Neural crest cell (in vitro differentiated cells): ENCODE measurements at regions not wholly inside any gene's neighbourhood (a gene's known extent, or its start where the extent isn't known, plus 50 kb on each side); places are given as distances from the start of the nearest gene placed in this dataset.

Experiments used
- DNase-seq: peaks from one replicate; pipeline ENCODE4 v3.0.0; 2021; ENCODE audit warnings: low read depth, mixed read lengths, low spot score
- H3K27ac Mint-ChIP-seq: one replicate; pipeline ENCODE4 v1.8.0; 2021; ENCODE audit warnings: mild to moderate bottlenecking, mixed read lengths; ENCODE audit not compliant: unreplicated experiment
- H3K27me3 Mint-ChIP-seq: 2 replicates; pipeline ENCODE4 v1.8.0; 2021; ENCODE audit warnings: low read depth, mild to moderate bottlenecking, mixed read lengths
- H3K36me3 Mint-ChIP-seq: 2 replicates; pipeline ENCODE4 v1.8.0; 2021; ENCODE audit warnings: low read depth, mild to moderate bottlenecking, mixed read lengths
- H3K4me1 Mint-ChIP-seq: 2 replicates; pipeline ENCODE4 v1.8.0; 2021; ENCODE audit warnings: mixed read lengths
- H3K4me3 Mint-ChIP-seq: one replicate; pipeline ENCODE4 v1.8.0; 2021; ENCODE audit warnings: mild to moderate bottlenecking, mixed read lengths
- H3K9me3 Mint-ChIP-seq: 2 replicates; pipeline ENCODE4 v1.8.0; 2021; ENCODE audit warnings: mixed read lengths
- TF ChIP-seq, protein P1 (sequence below): fragments of 200-600 bp; sonication (generic); conservative IDR thresholded peaks from 2 replicates; pipeline ENCODE4 v1.5.0; 2021; ENCODE audit warnings: antibody characterized with exemption, mild to moderate bottlenecking

DNA sequence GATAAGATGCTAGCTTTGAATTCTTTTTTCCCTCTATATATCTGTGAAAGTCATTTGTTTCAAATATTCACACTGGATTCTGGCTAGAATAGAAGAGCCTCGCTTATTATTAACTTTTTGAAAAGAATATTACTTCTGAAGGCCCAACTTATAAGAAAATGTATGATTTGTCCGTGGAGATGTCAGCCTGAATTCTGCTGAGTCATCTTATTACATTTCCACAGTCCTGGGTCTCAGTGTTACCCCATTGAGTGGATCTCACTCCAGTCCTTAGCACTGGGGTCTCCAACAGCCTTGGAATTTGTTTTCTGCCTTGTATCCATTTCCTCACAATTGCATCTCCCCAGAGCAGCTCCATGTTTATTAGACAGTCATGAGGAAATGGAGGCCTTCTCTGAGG, 907.9 kb downstream of the VRK1 start:
- TF ChIP-seq, protein P1, sequence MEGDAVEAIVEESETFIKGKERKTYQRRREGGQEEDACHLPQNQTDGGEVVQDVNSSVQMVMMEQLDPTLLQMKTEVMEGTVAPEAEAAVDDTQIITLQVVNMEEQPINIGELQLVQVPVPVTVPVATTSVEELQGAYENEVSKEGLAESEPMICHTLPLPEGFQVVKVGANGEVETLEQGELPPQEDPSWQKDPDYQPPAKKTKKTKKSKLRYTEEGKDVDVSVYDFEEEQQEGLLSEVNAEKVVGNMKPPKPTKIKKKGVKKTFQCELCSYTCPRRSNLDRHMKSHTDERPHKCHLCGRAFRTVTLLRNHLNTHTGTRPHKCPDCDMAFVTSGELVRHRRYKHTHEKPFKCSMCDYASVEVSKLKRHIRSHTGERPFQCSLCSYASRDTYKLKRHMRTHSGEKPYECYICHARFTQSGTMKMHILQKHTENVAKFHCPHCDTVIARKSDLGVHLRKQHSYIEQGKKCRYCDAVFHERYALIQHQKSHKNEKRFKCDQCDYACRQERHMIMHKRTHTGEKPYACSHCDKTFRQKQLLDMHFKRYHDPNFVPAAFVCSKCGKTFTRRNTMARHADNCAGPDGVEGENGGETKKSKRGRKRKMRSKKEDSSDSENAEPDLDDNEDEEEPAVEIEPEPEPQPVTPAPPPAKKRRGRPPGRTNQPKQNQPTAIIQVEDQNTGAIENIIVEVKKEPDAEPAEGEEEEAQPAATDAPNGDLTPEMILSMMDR, result no peak
- Mint-ChIP-seq H3K27me3 (no peaks in the 10 kb centered on the region), H3K4me3 (no peak overlapping the region), H3K36me3 (no peaks in the 10 kb centered on the region), H3K4me1 (peaks cover 14% of the 10 kb centered on the region), H3K27ac (peak overlapping the region; percentile 5), H3K9me3 (no peaks in the 10 kb centered on the region)
- no peak for DNase-seq

DNA sequence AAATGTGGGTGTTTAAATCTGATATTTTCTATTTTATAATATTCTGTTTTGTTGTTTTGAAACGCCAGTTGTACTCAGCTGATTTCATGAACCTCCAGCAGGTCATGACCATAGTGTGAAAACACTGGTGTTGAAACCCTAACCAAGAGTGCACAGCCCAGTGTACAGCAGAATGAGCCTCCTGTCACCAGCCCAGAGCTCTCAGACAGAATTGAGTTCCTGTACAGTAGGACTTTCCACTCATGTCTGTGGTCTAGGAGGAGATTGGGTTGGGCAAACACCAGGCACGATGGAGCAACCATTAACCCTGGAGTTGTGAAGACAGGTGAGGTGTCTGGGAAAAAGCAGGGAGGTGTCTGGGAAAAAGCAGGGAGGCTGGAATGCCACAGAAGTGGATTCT, 908.8 kb downstream of the VRK1 start:
- peaks cover 14% of the 10 kb centered on the region for H3K4me1 Mint-ChIP-seq
- TF ChIP-seq, protein P1, result no peak
- H3K27me3 Mint-ChIP-seq, result no peaks in the 10 kb centered on the region
- H3K9me3 Mint-ChIP-seq, result no peaks in the 10 kb centered on the region
- no peak overlapping the region for H3K4me3 Mint-ChIP-seq
- DNase-seq, result no peak
- H3K36me3 Mint-ChIP-seq, result no peaks in the 10 kb centered on the region
- H3K27ac Mint-ChIP-seq, result no peak overlapping the region

DNA sequence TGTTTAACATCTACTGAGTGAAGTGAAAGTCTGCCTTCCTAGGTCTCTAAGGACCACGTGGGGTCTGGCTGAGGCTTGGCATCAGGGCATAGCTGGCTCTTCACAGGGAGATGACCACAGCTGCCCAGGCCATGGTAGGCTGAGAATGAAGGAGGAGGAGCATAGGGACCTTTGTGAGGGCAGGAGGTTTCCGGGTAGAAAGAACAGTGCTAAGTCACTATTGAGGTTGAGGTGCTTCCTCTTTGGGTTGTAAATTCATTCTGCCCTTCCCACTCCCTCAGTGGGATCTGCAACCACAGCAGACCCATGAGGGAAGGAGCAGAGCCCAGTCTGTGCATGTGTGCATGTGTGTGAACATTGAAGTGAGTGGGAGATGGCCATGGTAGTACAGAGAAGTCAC, 909.6 kb downstream of the VRK1 start:
- H3K36me3 Mint-ChIP-seq, result no peaks in the 10 kb centered on the region
- TF ChIP-seq, protein P1, result no peak
- DNase-seq, result no peak
- H3K4me1 Mint-ChIP-seq, result peaks cover 14% of the 10 kb centered on the region
- no peak overlapping the region for H3K4me3 Mint-ChIP-seq
- H3K27me3 Mint-ChIP-seq, result peaks cover 4% of the 10 kb centered on the region
- H3K27ac Mint-ChIP-seq, result no peak overlapping the region
- H3K9me3 Mint-ChIP-seq, result no peaks in the 10 kb centered on the region

DNA sequence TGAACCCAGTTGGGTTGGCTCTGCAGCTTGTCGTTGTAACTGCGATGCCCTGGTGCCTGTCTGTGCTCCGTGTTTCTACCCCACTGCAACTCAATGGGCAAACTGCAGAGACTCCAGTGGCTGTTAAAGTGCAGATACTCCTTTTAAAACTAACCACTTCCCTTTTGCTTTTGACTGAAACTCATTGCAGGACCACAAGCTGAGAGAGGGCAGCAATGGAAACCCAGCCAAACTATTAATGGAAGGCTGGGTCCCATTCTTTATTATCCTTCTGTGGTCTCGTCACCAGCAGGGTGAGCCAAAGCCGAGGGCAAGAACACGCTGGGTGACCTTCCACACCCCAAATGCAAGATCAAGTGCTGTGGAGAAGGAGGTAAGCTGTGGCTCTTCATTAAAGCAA, 910.4 kb downstream of the VRK1 start:
- Mint-ChIP-seq H3K4me3 (no peak overlapping the region), H3K9me3 (no peaks in the 10 kb centered on the region), H3K4me1 (peaks cover 14% of the 10 kb centered on the region), H3K27ac (no peak overlapping the region), H3K36me3 (no peaks in the 10 kb centered on the region), H3K27me3 (peaks cover 4% of the 10 kb centered on the region)
- DNase-seq, result no peak
- TF ChIP-seq, protein P1, result no peak

DNA sequence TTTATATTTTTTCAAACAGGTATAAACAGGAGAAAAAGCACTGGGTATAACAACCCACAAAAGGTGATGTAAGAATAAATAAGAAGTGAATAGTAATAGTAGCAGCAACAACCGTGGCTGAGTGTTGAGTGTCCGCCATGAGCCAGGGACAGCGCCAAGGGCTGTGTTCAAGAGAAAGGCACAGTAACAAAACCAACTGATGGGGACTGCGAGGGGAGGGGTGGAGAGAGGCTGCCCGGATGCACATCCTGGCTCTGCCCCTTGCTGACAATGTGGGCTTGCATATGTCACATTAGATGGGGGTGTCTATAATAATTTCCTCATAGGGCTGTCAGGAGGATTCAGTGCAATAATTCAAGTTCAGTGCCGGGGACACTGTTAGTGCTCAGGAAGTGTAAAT, 912.4 kb downstream of the VRK1 start:
- peaks cover 9% of the 10 kb centered on the region for H3K4me1 Mint-ChIP-seq
- no peaks in the 10 kb centered on the region for H3K9me3 Mint-ChIP-seq
- H3K36me3 Mint-ChIP-seq, result no peaks in the 10 kb centered on the region
- H3K4me3 Mint-ChIP-seq, result no peak overlapping the region
- TF ChIP-seq, protein P1, result no peak
- no peak overlapping the region for H3K27ac Mint-ChIP-seq
- no peak for DNase-seq
- H3K27me3 Mint-ChIP-seq, result peaks cover 4% of the 10 kb centered on the region

DNA sequence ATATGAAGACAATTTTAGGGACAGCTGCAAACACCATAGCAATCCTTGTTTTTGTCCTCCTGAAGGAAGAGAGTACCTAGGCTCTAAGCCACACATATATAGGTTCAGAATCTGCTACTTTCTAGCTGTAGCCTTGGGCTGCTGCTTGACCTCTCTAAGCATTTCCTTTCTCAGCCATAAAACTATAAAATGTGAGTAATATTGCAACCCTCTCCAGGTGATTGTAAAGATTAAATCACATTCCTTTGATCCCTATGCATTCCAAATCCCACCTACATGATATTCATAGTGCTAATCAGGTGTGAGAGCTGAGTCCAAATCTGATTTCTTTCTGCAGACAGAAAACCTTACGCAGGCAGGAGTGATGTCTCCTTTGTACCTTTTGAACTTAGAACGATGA, 913.5 kb downstream of the VRK1 start:
- Mint-ChIP-seq H3K27ac (no peak overlapping the region), H3K4me1 (no peaks in the 10 kb centered on the region), H3K9me3 (no peaks in the 10 kb centered on the region), H3K36me3 (no peaks in the 10 kb centered on the region), H3K27me3 (peaks cover 4% of the 10 kb centered on the region), H3K4me3 (no peak overlapping the region)
- DNase-seq, result no peak
- TF ChIP-seq, protein P1, result no peak
